Hepatocyte (in vitro differentiated cells): ENCODE measurements at regions not wholly inside any gene's neighbourhood (a gene's known extent, or its start where the extent isn't known, plus 50 kb on each side); places are given as distances from the start of the nearest gene placed in this dataset.

Experiments
- CTCF ChIP-seq: fragments of 200-600 bp; sonication (generic); IDR thresholded peaks from 2 replicates; pipeline ENCODE4 v1.5.1; 2016; ENCODE audit warnings: antibody characterized with exemption, mild to moderate bottlenecking; ENCODE audit not compliant: poor library complexity
- EZH2 ChIP-seq: fragments of 200-600 bp; sonication (generic); IDR thresholded peaks from 2 replicates; pipeline ENCODE4 v1.6.1; 2016; ENCODE audit warnings: antibody characterized with exemption, mild to moderate bottlenecking, borderline replicate concordance
- EZH2phosphoT487 ChIP-seq: fragments of 200-600 bp; sonication (generic); IDR thresholded peaks from one replicate; pipeline ENCODE4 v1.6.1; 2018; ENCODE audit warnings: antibody characterized with exemption, mild to moderate bottlenecking, low read depth, moderate library complexity; ENCODE audit not compliant: unreplicated experiment, severe bottlenecking

GRCh38 chr19:28864577-28865042 is 348.3 kb downstream of the UQCRFS1 start:
- TF ChIP-seq CTCF, result no peak
- no peak for TF ChIP-seq EZH2
- TF ChIP-seq EZH2phosphoT487, result no peak
